K562 (cell line): ENCODE measurements at regions not wholly inside any gene's neighbourhood (a gene's known extent, or its start where the extent isn't known, plus 50 kb on each side); places are given as distances from the start of the nearest gene placed in this dataset.

ENCODE experiments used
- EZH2 ChIP-seq: IDR thresholded peaks from 2 replicates; pipeline ENCODE4 v1.6.1; 2012; ENCODE audit warnings: low read depth, mild to moderate bottlenecking, inconsistent platforms, low read length, borderline replicate concordance
- FOXK1 ChIP-seq: sonication (generic); formaldehyde crosslinking; IDR thresholded peaks from 2 replicates; pipeline ENCODE4 v1.8.0; 2022; ENCODE audit warnings: missing genetic modification reagents, mild to moderate bottlenecking, borderline replicate concordance
- PHB2 ChIP-seq: fragments of 450-650 bp; IDR thresholded peaks from 2 replicates; pipeline ENCODE4 v1.6.1; 2017; ENCODE audit warnings: low read depth
- ZFP36 ChIP-seq: fragments of 150-350 bp; IDR thresholded peaks from 2 replicates; pipeline ENCODE4 v1.6.1; 2018; ENCODE audit warnings: low read length, low read depth; ENCODE audit not compliant: partially characterized antibody
- ZFX ChIP-seq: sonication (generic); formaldehyde crosslinking; IDR thresholded peaks from 2 replicates; pipeline ENCODE4 v1.8.0; 2022; ENCODE audit warnings: mild to moderate bottlenecking, missing genetic modification reagents, moderate library complexity

DNA sequence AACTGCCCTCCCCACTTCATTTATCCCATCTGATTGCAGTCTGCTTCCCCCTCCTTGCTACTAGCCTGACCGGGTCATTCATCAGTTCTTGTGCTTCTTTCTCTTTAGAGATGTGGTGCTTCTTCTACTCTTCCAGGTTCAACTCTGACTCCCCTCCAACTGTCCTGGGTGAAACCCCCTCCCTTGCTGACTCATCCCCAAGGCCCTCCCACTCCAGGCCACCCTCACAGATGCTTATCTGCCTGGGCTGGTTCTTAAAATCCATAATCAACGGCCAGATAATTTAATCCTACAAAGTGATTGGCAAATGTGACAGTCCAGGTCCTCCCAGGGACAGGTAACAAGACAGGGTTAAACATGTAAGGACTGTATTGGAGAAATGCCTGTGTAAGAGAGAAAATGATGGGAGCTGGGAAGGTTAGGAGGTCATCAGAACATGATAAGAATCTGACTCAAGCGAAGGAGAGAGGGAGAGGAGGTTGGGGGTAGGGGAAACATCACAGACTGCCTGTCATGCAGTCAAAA is 182.8 kb upstream of the C1QTNF7 start:
- TF ChIP-seq FOXK1 (CRISPR knock-in tag) (no peak), EZH2 (no peak), PHB2 (no peak), ZFX (CRISPR knock-in tag) (no peak), ZFP36 (no peak)
